ENCODE measurements at regions not wholly inside any gene's neighbourhood (a gene's known extent, or its start where the extent isn't known, plus 50 kb on each side); places are given as distances from the start of the nearest gene placed in this dataset.
"Not testable (repeated sequence)": the region's sequence is repeated elsewhere in the genome, so short reads cannot be mapped to it uniquely, and the experiment has no call there.

GRCh38 chr5:21336478-21336877 lies 1348.5 kb upstream of the CDH18 start:
- not testable (repeated sequence) for TF ChIP-seq POLR2A (IDR thresholded peaks at IDR 0.05; ENCODE audit: low read depth, low read length); POU2F2 (IDR thresholded peaks at IDR 0.05; ENCODE audit: low read depth, low read length); TAF1 (IDR thresholded peaks at IDR 0.05; ENCODE audit: low read depth, low read length); POLR2AphosphoS5 (IDR thresholded peaks at IDR 0.05; ENCODE audit: low read depth, low read length); PAX5 (IDR thresholded peaks at IDR 0.05; ENCODE audit: insufficient read depth, low read length, severe bottlenecking); SPI1 (IDR thresholded peaks at IDR 0.05; ENCODE audit: low read depth, low read length)

All from GM12891 (cell line).